ENCODE measurements at regions not wholly inside any gene's neighbourhood (a gene's known extent, or its start where the extent isn't known, plus 50 kb on each side); places are given as distances from the start of the nearest gene placed in this dataset.

- DNase-seq: no peak
These were observed 224.2 kb upstream of the DIO3 start for GRCh38 chr14:101337053-101337452.

- DNase-seq: no peak
These were observed 220.7 kb upstream of the DIO3 start for GRCh38 chr14:101340556-101340955.

GRCh38 chr14:101347893-101348777 is 213.2 kb upstream of the DIO3 start:
- DNase-seq: no peak

GRCh38 chr14:101349108-101349507 is 212.2 kb upstream of the DIO3 start:
- DNase-seq: no peak

DNA sequence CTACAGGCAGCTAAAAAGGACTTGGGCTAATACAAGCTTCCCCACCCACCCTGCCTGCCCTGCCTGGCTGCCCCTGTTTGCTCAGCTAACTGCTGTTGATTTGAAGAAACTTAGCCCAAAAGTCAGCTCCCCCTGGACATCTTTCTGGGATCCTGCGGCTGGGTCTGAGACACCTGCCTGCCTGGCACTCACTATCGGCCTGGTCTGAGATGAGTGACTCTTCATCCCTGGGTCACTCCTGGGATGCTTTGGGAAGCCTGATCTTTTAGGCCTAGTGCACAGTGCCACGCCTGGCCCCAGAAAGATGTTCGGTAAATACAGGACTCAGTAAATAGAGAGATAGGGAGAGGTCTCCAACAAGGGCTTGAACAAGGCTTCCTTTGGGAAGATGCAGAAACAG is 211.3 kb upstream of the DIO3 start:
- no peak for DNase-seq

- no peak for DNase-seq
These were observed 210.6 kb upstream of the DIO3 start for GRCh38 chr14:101350691-101351090.

- DNase-seq: no peak
These were observed 210.1 kb upstream of the DIO3 start for GRCh38 chr14:101351146-101351545.

- DNase-seq: no peak
These were observed 209.5 kb upstream of the DIO3 start for GRCh38 chr14:101351769-101352168.

DNA sequence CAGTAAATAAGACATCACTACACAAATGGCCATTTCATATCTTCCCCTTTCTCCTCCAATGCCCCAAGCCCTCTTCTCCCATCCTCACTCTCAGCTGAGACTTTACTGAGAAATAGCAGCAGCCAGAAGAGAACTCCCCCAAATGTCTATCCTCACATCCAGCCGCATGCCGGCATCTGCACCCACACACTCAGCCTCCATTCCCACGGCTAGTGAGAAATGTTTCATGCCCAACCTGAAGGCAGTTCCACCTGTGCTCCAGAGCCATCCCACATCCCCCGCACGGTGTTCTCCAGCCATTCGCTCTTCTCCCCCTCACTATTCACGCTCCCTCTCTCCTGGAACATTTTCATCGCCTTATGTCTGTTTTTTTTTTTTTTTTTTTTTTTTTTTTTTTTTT is 208.7 kb upstream of the DIO3 start:
- DNase-seq: no peak

DNA sequence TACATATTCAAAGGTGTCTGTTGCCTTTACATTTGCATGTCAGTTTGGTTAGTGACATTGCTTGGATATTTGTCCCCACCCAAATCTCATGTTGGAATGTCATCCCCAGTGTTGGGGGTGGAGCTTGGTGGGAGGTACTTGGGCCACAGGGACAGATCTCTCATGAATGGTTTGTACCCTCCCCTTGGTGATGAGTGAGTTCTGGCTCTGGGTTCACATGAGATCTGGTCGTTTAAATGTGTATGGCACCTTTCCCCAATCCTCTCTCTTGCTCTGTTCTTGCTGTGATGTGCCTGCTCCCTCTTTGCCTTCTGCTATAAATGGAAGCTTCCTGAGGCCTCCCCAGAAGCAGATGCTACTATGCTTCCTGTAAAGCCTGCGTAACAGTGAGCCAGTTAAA is 207.9 kb upstream of the DIO3 start:
- no peak for DNase-seq

DNA sequence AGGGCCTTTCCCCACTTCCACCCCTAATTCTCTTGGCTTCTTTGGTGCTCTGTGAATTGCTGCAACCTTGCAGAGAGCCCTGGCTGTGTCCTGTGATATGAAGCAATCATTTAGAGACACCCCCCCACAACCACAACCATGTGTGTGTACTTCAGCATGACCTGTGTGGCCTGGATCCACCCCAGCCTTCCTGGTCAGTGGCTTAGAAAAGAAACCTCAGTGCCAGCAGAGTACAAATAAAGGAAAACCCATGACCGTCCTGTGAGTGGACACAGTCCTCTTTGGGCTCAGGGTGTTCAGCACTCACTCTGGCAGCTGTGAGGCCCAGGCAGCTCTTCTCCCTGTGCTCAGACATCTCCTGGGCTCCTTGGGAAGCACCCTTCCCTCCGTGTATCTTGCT is 206.6 kb upstream of the DIO3 start:
- no peak for DNase-seq

DNA sequence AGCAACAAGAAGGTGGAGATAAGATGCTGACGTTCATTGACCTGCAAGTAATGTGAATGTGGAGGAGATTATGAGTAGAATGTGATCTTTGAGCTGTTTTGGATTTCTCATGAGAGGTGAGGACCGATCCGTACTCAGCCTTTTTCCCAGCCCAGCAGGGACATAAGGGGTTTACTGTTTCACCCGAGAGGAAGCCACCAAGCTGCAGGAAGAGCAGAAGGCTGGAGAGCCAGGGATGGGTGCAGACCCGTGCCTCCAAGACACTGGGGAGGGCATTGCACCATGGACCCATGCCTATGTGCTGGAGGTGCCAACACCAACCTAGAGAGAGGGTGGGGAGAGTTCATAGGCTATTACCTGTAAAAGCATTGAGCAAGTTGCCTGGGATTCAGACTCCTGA is 206.0 kb upstream of the DIO3 start:
- DNase-seq: no peak

GRCh38 chr14:101357038-101357437 is 204.3 kb upstream of the DIO3 start:
- DNase-seq: no peak

- no peak for DNase-seq
These were observed 203.6 kb upstream of the DIO3 start for GRCh38 chr14:101357559-101358319.

- no peak for DNase-seq
These were observed 202.8 kb upstream of the DIO3 start for GRCh38 chr14:101358320-101359125.

- no peak for DNase-seq
These were observed 201.9 kb upstream of the DIO3 start for GRCh38 chr14:101359221-101360053.

DNA sequence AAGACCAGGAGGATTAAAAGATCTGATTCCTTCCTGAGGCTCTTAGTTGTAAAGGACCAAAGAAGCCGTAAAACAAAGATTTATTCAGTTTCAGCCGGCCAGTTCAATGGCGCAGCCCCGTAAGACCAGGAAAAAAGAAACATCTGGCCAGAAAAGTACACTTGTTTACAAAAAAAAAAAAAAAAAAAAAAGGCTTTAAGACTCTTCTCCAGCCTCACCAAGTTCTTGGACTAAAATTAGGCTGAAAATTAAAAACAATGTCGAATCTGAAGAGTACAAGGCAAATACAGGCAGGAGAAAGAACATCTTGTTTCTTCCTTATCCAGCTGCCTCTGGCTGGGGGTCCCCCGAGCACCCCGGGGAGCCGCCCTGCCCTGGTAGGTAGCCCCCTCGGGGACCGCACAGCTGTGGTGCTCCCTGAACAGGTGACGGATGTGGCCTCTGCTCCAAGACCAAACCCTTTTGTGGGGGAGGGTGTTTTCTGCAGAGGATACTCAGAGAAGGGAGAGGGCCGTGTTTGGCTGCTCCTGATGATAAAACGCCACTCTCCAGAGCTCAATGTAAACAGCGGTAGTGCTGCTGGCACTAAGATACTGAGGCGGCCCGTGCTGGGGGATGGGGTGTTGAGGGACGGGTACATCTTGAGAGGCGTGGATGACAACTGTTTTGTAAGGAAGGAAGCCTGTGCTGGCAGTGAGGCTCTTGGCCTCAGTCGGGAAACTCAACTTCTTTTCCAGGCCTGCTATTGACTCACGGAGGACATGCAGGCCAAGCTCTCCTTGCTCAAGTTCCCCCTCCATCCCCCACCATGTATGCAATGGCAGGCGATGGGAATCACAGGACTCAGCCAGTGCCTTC is 201.0 kb upstream of the DIO3 start:
- no peak for DNase-seq

- DNase-seq: no peak
These were observed 200.3 kb upstream of the DIO3 start for GRCh38 chr14:101361044-101361443.

- no peak for DNase-seq
These were observed 199.6 kb upstream of the DIO3 start for GRCh38 chr14:101361451-101362433.

Data from fibroblast of skin of right quadriceps (primary cell).